HFF-Myc (cell line): ENCODE measurements at regions not wholly inside any gene's neighbourhood (a gene's known extent, or its start where the extent isn't known, plus 50 kb on each side); places are given as distances from the start of the nearest gene placed in this dataset.

ENCODE experiments used
- DNase-seq: peaks from one replicate; pipeline ENCODE4 v3.0.0-alpha.2; 2011; ENCODE audit warnings: low read depth; ENCODE audit errors: extremely low read depth
- H3K4me3 ChIP-seq: replicated peaks from 2 replicates; pipeline ENCODE4 v1.5.1; 2011; ENCODE audit warnings: low read depth, mild to moderate bottlenecking, control low read depth, low read length
- CTCF ChIP-seq: IDR thresholded peaks from 2 replicates; pipeline ENCODE4 v1.5.1; 2012; ENCODE audit warnings: mild to moderate bottlenecking, low read depth, low read length, control low read depth; ENCODE audit errors: missing control alignments

- no peak for TF ChIP-seq CTCF
- no peak overlapping the region for H3K4me3 ChIP-seq
- no peak for DNase-seq
These were observed 363.8 kb downstream of the LRRC70 start for GRCh38 chr5:62942384-62942783.

GRCh38 chr5:62938927-62939326, 360.3 kb downstream of the LRRC70 start:
- DNase-seq: no peak
- no peak for TF ChIP-seq CTCF
- H3K4me3 ChIP-seq: no peak overlapping the region

- no peak for DNase-seq
- no peak overlapping the region for H3K4me3 ChIP-seq
- no peak for TF ChIP-seq CTCF
These were observed 359.3 kb downstream of the LRRC70 start for GRCh38 chr5:62937661-62938558.

GRCh38 chr5:62935660-62936059, 357.0 kb downstream of the LRRC70 start:
- no peak for TF ChIP-seq CTCF
- no peak overlapping the region for H3K4me3 ChIP-seq
- no peak for DNase-seq

GRCh38 chr5:62934319-62934718, 355.7 kb downstream of the LRRC70 start:
- no peak for DNase-seq
- H3K4me3 ChIP-seq: no peak overlapping the region
- no peak for TF ChIP-seq CTCF

GRCh38 chr5:62933261-62933660, 354.6 kb downstream of the LRRC70 start:
- no peak overlapping the region for H3K4me3 ChIP-seq
- no peak for DNase-seq
- TF ChIP-seq CTCF: no peak
